ENCODE measurements at regions not wholly inside any gene's neighbourhood (a gene's known extent, or its start where the extent isn't known, plus 50 kb on each side); places are given as distances from the start of the nearest gene placed in this dataset.
A peak's percentile ranks its signal among the peaks of the same experiment; 100 is the strongest.
"Not testable (repeated sequence)": the region's sequence is repeated elsewhere in the genome, so short reads cannot be mapped to it uniquely, and the experiment has no call there.

DNA sequence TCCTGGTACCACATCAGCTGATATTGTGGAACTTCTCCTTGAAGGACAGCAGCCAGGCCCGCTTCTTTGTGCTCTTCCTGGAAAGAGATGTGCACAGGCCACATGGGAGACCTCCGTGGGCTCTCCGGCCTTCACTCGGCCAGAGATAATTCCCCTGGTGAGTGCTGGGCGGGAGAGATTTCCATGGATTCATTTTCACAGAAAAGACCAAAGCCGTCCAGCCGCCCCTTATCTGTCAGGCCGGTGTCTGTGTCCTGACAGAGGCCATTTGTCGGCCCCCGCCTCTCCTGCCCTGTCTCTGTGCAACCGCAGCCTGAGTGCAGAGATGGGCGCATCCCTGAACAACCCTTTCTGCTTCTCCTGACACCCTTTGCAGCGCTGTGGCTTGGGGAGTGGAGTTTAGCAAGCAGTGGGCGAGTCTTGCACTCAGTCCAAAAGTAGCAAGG, 197.9 kb downstream of the BANP start (continued):
- 0 out of 2 replicates have a peak, but pooled peaks have one; percentile 38 for TF ChIP-seq TCF7 (IDR thresholded peaks at IDR 0.05; ENCODE audit: borderline replicate concordance)
- peak; percentile 38 to 53; a peak in 1 of 4 replicates for TF ChIP-seq MAZ (CRISPR knock-in tag; conservative IDR thresholded peaks at IDR 0.05 in 1 of 2, IDR thresholded peaks at IDR 0.05 in 1 of 2)
- TF ChIP-seq, protein P1, sequence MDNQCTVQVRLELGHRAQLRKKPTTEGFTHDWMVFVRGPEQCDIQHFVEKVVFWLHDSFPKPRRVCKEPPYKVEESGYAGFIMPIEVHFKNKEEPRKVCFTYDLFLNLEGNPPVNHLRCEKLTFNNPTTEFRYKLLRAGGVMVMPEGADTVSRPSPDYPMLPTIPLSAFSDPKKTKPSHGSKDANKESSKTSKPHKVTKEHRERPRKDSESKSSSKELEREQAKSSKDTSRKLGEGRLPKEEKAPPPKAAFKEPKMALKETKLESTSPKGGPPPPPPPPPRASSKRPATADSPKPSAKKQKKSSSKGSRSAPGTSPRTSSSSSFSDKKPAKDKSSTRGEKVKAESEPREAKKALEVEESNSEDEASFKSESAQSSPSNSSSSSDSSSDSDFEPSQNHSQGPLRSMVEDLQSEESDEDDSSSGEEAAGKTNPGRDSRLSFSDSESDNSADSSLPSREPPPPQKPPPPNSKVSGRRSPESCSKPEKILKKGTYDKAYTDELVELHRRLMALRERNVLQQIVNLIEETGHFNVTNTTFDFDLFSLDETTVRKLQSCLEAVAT (IDR thresholded peaks at IDR 0.05) = 0 out of 4 replicates have a peak, but pooled peaks of 1 of the 2 experiments have one; percentile 31
- TF ChIP-seq NR2C1 (IDR thresholded peaks at IDR 0.05); TEAD4 (CRISPR knock-in tag; IDR thresholded peaks at IDR 0.05; ENCODE audit: borderline replicate concordance): not testable (repeated sequence)
- 0 out of 2 replicates have a peak, but pooled peaks have one; percentile 27 for TF ChIP-seq NR2C1 (tag; IDR thresholded peaks at IDR 0.05)
- 0 out of 2 replicates have a peak, but pooled peaks have one; percentile 57 for TF ChIP-seq TARDBP (IDR thresholded peaks at IDR 0.05)
- TF ChIP-seq ZBED1 (IDR thresholded peaks at IDR 0.05) = 0 out of 2 replicates have a peak, but pooled peaks have one; percentile 56
- peak; percentile 56; the same call in 1 of the 2 replicates for TF ChIP-seq TEAD4 (IDR thresholded peaks at IDR 0.05; ENCODE audit: low read length)
- TF ChIP-seq KLF16 (IDR thresholded peaks at IDR 0.05) = 0 out of 2 replicates have a peak, but pooled peaks have one; percentile 38
- TF ChIP-seq, protein P2, sequence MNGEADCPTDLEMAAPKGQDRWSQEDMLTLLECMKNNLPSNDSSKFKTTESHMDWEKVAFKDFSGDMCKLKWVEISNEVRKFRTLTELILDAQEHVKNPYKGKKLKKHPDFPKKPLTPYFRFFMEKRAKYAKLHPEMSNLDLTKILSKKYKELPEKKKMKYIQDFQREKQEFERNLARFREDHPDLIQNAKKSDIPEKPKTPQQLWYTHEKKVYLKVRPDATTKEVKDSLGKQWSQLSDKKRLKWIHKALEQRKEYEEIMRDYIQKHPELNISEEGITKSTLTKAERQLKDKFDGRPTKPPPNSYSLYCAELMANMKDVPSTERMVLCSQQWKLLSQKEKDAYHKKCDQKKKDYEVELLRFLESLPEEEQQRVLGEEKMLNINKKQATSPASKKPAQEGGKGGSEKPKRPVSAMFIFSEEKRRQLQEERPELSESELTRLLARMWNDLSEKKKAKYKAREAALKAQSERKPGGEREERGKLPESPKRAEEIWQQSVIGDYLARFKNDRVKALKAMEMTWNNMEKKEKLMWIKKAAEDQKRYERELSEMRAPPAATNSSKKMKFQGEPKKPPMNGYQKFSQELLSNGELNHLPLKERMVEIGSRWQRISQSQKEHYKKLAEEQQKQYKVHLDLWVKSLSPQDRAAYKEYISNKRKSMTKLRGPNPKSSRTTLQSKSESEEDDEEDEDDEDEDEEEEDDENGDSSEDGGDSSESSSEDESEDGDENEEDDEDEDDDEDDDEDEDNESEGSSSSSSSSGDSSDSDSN (IDR thresholded peaks at IDR 0.05; ENCODE audit: borderline replicate concordance in 1 of 2, low read depth in 2 of 2, low read length in 2 of 2) = 0 out of 4 replicates have a peak, but pooled peaks of 1 of the 2 experiments have one; percentile 29
- TF ChIP-seq MNT (conservative IDR thresholded peaks at IDR 0.05) = peak in 1 of 2 experiments; percentile 66; a peak in 2 of 4 replicates
- TF ChIP-seq MTA2 (IDR thresholded peaks at IDR 0.05; ENCODE audit: low read depth) = peak; percentile 69
- peak in 1 of 3 experiments; percentile 15 for TF ChIP-seq YY1 (IDR thresholded peaks at IDR 0.05; ENCODE audit: borderline replicate concordance in 1 of 3, control insufficient read depth in 1 of 3, extremely low read depth in 1 of 3, insufficient read depth in 3 of 3, insufficient read length in 1 of 3, insufficient replicate concordance in 2 of 3, low read depth in 1 of 3, low read length in 2 of 3)
- TF ChIP-seq HDAC2 (IDR thresholded peaks at IDR 0.05) = peak; percentile 86
- TF ChIP-seq SMAD4 (CRISPR knock-in tag; conservative IDR thresholded peaks at IDR 0.05) = peak; percentile 98
- TF ChIP-seq CXXC5 (CRISPR knock-in tag; IDR thresholded peaks at IDR 0.05) = peak; percentile 86
- TF ChIP-seq MTA3 (IDR thresholded peaks at IDR 0.05; ENCODE audit: borderline replicate concordance) = peak; percentile 49; the same call in 1 of the 2 replicates
- TF ChIP-seq, protein P3, sequence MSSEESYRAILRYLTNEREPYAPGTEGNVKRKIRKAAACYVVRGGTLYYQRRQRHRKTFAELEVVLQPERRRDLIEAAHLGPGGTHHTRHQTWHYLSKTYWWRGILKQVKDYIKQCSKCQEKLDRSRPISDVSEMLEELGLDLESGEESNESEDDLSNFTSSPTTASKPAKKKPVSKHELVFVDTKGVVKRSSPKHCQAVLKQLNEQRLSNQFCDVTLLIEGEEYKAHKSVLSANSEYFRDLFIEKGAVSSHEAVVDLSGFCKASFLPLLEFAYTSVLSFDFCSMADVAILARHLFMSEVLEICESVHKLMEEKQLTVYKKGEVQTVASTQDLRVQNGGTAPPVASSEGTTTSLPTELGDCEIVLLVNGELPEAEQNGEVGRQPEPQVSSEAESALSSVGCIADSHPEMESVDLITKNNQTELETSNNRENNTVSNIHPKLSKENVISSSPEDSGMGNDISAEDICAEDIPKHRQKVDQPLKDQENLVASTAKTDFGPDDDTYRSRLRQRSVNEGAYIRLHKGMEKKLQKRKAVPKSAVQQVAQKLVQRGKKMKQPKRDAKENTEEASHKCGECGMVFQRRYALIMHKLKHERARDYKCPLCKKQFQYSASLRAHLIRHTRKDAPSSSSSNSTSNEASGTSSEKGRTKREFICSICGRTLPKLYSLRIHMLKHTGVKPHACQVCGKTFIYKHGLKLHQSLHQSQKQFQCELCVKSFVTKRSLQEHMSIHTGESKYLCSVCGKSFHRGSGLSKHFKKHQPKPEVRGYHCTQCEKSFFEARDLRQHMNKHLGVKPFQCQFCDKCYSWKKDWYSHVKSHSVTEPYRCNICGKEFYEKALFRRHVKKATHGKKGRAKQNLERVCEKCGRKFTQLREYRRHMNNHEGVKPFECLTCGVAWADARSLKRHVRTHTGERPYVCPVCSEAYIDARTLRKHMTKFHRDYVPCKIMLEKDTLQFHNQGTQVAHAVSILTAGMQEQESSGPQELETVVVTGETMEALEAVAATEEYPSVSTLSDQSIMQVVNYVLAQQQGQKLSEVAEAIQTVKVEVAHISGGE (CRISPR knock-in tag; IDR thresholded peaks at IDR 0.05) = 0 out of 6 replicates have a peak, but pooled peaks of 1 of the 3 experiments have one; percentile 32

Data from K562 (cell line).